OCI-M2 (cell line): ENCODE measurements at regions not wholly inside any gene's neighbourhood (a gene's known extent, or its start where the extent isn't known, plus 50 kb on each side); places are given as distances from the start of the nearest gene placed in this dataset.

Experiments
- DNase-seq: peaks from one replicate; lab custom pipeline; 2025; ENCODE audit not compliant: unreplicated experiment; lab: John Stamatoyannopoulos, UW

DNA sequence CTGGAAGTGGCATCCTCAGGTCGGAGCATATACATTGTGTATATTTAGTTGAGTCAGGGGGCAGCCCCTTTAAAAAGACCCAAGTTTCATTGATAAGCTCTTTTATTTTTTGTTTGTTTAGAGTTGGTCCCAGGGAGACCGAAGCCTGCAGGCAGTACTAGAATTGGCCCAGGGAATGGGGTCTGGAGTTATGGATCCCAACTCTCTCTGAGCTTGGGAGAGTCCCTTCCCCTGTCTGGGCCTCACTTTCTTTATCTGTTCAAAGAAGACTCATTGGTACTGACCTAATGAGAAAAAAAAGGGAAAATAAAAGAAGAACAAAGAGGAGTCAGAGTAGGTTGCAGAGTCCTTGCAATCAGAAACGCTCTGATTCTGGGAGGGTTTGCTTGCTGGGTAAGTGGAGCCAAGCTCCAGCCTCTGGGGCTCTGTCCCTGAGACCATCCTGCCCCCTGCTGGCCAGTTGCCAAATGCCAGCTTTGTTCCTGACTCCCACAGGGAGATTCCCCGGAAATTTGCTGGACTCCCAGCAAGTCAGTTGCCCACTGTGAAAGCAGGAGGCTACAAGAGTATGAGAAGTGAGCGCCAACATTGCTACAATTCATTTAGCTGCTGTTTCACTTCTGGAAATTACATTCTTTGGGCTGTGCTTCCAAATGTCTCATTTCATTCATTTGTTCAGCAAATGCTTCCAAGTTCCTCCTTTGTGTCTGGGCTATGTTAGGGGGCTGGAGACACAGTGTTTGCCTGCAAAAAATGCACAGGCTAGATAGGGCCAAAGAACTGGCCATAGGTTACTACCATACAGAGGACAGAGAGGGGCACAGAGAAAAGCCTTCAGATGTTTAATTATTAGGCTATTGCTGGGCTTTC is 156.2 kb downstream of the MELK start:
- DNase-seq = peak; percentile 46

DNA sequence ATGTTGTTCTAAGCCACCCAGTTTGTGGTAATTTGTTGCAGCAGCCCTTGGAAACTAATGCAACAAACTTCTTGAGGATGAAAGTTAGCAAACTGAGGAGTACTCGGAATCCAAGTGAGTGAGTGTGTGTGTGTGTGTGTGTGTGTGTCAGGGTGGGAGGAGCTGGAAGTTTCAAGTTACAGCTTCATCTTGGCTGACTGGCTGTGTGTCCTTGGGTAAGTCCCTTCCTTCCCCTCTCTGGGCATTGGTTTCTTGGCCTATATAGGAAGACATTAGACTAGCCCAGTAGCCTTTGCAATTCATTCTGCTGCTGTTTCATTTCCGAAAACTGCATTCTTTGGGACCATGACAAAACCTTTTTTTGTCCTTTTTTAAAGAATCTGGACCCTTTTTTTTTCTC is 157.2 kb downstream of the MELK start:
- no peak for DNase-seq

DNA sequence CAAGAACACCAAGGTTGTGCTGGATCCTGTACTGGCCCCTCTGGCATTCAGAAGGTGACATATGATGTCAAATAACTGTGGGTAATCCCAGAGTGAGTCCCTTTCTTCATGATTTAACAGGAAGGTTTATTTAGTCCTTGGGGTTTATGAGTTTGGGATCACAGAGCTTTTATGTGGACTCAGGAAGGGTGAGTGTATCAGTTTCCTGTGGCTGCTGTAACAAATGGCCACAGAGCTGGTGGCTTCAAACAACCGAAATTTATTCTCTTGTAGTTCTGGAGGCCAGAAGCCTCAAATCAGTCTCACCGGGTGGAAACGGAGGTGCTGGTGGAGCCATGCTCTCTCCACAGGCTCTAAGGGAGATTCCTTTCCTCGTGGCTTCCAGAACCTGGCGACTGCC is 157.7 kb downstream of the MELK start:
- no peak for DNase-seq

DNA sequence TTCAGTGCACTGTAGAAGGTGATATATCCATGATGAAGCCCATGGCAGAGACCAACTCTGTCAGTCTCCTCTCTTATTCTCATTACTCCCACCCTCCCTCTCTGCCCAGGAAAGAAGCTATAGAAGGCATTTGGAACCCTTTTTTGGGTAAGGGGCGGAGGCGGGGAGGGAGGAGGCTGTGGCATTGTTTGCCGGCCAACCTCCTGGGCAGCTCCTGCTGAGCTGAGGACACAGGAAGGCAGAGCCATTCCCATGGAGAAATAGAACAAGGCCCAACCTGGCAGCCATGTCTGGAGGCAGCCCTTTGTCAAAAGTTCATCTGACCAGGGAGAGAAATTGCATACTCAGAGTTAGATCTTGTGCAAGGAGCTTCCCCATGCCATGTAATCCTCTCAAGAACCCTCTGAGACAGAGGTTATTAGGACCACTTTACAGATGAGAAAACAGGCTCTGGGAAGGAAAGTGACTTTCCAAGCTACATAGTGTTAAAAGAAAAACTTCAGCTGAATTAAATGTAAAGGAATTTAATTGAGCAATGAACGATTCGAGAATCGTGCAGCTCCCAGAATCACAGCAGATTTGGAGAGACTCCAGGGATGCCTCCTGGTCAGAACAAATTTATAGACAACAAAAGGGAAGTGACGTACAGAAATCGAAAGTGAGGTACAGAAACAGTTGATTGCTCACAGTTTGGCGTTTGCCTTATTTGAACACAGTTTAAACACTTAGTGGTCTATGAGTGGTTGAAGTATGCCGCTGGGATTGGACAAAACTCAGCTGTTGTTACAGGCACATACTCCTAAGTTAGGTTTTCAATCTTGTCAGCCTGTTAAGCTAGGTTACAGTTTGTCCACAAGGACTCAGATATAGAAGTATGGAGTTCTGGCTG is 158.6 kb downstream of the MELK start:
- DNase-seq = no peak

DNA sequence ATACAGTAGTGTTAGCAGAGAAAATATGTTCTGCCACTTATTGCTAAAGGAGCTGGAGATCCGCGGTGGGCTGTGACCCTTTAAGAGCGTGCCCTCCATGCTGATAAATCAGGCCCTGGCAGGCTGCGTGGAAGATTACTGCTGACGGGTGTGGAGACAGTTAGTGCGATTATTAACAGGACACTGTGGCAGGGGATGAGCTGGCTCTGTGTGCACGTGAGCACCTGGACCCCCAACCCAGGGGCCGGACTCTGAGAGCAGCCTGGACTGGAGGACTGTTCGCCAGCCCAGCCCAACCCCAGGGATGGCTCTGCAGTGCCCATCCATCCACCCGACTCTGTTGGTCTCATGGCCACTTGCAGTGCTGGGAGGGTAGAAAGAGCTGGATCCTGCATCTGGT is 162.0 kb downstream of the MELK start:
- DNase-seq = no peak

DNA sequence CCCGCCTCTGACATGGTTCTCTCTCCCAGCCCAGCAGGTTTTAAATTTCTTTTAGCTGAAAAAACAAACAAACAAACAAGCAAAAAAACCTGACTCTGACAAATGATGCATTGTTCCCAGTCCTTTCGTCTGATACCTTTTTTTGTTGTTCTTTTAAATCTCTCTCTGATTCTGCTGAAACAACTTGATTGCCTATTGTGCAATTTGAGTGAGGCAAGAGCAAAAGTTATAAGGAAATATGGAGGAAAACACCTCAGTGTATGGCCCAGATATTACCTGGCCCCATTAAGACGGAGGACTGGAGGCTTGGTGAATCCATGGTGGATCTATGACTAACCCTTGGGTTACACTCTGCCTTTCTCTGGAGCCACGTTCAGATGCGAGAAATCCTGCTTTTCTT is 164.0 kb downstream of the MELK start:
- DNase-seq = no peak

DNA sequence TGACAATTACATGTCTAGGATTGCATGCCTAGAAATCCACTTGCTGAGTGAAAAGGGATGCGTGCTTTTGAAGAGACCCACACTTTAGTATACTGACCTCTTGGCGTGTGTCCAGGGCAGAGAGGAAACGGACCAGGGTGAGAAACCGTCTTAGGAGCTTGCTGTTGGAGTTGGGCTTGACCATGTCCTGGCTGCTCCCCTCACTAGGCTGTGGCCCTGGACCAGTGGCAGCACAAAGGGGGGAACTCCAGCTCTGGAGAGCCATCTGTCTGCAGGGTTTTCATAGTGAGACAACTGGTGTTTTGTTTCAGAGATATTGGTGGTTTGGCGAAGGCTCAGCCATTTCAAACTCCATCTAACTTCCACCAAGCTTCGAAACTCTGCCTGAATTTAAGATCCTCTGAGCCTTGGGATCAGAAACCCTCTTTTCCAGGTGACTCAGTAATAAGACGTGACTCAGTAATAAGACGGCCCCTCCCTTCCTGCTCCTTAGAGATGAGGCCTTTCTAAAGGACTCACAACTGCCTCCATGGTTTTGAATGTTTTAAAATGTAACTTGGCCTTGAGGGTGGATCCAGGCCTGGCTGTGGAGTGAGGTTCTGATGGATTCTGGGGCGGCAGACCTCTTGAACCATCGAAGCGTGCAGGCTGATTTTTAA is 165.8 kb downstream of the MELK start:
- no peak for DNase-seq

DNA sequence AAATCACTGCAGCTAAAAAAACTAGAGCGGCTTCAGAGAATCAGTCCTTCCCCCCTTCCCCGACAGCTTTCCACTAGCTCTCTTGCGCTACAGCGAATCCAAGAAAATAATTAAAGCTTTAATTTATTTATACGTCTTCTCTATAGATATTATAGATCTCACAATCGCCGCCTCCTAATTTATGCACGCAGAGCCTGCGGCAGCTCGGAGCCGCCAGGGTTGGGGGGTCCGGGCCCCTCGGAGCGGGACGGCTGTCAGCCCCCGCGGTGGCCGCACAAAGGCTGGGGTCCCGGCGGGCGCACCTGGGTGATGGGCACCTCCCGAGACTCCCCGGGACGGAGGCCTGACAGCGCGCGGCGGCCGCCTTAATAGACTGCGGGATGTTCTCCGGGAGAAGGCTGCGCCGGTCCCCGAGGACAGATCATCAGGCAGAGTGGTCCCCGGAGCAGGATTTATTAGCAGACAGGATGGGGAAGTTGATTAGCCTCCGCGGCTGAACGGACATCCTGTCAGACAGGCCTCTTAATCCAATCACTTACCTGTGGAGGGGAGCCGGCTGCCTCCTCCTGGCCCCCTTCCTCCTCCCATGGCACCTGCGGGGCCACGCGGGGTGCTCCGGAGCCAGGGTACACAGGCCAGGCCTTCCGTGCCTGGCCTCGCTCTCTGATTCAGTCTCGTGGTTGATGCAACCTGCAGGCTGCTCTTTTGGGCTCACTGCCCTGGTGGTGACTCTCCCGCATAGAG is 166.8 kb downstream of the MELK start:
- DNase-seq = no peak

DNA sequence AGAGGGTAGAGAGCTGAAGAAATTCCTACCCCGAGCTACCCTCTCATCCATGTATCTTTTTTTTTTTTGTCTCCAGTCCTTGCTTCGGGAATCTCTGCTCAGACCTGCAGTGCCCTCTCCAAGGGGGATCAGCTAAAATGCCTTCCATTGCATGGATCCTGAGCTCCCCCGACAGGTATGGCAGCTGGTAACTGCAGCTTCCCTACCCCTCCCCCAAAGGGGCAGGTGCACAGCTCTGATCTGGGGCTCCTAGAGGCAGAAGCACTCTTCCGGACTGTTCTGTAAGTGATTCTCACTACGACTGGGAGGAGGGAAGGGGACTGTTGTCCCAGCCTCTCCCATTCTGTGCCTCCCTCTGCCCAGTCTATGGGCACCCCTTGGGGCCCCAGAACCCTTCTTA is 169.6 kb downstream of the MELK start:
- DNase-seq = no peak

DNA sequence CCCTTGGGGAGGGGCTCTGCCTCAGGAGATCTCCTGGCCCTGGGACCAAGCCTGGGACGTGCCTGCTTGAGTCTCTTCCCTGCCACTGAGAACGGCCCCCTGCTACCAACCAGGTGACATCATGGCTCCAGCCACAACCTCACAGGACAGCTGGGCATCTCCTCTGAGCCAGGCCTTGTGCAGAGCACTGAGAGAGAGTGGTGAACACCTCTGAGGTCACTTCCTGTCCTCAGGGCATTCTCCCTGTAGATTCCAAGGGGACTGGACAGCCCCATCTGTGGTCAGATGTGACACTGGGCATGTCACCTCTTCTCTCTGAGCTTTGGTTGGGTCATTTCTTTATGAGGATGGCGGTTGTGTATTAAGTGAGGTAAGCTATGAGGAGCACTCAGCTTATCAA is 172.0 kb downstream of the MELK start:
- DNase-seq = no peak

DNA sequence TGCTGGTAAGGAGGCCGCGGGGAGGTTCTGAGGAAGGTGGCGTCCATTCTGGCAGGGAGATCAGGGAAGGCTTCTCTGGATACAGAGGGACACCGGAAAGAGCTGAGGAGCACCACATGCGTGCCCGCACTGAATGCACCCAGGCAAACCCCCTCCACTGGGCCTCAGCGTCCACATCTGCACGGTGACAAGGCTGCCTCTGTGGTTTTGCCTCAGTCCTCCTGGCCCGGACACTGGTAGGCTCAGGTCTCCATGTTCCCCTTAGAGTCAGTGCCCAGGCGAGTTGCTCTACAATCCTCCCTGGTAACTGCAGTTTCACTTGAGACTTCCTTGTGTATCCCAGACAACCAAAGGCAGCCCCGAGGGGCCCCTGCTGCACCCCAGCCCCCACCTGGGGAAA is 173.3 kb downstream of the MELK start:
- DNase-seq = no peak

DNA sequence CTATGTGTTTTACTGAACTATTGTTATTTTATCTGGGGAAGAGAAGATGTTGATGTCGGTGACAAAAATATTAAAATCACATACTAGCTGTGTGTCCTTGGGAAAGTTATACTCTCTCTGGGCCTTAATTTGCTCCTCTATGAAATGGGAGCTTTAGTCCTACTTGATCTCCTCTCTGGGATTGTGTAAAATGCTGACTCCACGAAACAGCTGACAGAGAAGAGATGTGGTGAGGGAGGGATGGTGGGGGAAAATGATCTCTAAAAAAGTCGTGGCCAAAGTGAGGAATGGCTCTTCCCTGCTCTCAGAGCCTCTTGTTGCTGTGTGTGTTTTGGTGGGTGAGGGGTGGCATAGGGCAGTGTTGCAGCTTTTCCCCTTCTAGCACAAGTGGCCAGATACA is 173.7 kb downstream of the MELK start:
- no peak for DNase-seq

DNA sequence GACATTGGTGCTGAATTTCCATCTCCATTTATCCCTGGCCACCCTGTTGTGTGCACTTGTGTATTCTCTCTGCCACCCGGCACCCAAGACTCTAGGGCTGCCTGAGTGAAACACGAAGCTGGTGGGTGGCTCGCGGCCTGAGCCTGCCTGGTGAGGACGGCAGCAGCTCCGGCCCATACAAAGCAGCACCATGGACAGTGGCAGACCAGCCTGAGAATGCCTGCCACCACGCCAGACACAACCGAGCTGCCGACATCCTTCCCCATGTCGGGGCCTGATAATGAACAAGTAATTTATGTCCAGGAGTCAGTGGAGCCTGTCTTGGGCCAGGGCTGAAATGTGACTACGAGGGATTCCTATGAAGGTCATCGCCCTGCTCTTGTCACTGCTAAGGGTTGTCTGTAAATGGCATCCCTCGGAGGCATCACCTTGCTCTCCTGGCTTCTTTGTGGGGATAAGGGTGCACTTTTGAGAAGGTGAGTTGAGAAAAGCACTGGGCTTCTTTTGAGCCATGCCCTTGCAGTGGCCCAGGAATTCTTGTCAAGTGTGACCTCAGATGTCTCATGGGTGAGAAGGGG is 175.7 kb downstream of the MELK start:
- no peak for DNase-seq

DNA sequence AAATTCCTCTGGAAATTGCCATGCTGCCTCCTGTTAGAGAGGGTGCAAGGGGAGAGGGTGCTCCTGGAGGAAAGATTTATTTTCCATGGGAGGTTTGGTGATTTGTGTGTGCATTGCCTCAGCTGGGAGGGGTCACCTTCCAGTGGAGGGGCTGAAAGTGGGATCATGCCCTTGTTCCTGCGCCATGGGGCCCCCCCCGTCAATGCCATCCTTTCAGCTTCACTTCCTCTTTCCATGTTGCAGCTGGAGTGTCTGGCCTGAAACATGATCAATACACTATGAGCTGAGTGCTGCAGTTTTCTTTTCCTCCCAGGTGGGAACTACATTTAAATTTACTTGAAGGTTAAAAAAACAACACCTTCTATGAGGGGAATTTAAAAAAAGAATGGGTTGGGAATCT is 176.8 kb downstream of the MELK start:
- no peak for DNase-seq

DNA sequence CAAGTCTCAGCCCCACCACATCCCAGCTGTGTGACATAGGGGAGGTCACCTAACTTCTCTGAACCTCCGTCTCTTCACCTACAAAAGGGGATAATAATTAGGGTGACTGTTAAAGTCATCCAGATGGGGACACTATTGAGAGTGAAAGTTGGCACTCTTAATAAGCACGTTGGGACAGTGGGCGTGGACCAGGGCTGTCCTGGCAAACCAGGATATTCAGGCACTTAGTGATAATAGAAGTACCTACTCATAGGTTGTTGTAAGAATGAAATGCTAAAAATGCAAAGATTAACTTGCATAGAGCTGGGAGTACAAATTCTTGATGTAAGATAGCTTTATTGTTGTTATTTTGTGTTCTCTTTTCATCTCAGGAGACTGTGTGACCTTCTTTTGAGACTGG is 177.9 kb downstream of the MELK start:
- DNase-seq = no peak

DNA sequence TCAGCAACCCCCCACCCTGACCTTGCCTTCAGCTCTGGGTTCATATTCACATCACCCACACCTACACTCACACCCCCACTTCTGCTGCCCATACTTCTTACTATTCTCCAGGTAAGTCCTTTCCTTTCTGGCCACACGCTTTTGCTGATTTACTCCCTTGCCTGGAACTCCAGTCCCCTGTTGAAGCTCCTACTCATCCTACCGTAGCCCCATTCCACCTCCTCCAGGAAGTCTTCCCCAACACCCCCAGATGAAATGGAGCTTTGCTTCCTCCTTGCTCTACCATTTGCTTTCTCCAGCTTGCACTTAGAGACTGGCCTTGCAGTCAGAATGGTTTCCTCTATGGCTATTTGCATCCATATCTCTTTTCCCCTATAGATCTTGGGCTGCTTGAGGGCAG is 182.3 kb downstream of the MELK start:
- DNase-seq = no peak

DNA sequence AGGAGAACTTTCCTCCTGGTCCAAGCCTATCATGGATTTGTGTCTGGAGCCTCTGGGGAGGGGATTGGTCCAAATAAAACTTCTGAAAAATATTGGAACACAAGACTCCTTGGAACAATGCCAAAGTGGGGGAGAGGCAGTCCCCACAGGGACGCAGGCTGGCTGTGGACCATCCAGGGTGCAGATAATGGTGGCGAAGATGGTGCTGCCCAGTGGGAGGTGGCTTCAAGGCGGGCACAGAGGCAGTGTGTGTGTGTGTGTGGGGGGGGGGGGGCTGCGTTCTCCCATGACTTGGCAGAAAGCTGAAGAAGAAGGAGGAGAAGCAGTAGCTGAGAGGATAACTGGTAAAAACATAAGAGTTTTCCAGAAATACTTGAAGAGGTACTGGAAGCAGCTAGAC is 186.4 kb downstream of the MELK start:
- DNase-seq = no peak

DNA sequence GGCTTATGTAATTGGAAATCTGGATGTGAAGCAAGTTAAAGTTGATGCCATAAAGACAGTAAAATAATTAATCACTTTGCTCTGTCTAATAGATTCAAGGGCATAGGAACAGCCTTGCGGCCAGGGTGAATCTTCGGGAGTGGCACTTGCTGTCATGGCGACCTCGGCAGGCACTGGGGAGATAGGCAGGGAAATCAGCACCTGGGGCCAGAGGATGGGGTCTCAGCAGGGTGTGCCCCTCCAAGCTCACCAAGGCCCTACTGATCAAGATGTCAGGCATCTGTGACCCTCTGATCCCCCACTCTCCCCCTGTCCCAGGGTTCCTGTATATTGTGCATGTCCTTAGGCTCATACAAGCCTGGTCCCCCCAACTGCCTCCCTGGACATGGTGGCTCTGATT is 187.3 kb downstream of the MELK start:
- no peak for DNase-seq

DNA sequence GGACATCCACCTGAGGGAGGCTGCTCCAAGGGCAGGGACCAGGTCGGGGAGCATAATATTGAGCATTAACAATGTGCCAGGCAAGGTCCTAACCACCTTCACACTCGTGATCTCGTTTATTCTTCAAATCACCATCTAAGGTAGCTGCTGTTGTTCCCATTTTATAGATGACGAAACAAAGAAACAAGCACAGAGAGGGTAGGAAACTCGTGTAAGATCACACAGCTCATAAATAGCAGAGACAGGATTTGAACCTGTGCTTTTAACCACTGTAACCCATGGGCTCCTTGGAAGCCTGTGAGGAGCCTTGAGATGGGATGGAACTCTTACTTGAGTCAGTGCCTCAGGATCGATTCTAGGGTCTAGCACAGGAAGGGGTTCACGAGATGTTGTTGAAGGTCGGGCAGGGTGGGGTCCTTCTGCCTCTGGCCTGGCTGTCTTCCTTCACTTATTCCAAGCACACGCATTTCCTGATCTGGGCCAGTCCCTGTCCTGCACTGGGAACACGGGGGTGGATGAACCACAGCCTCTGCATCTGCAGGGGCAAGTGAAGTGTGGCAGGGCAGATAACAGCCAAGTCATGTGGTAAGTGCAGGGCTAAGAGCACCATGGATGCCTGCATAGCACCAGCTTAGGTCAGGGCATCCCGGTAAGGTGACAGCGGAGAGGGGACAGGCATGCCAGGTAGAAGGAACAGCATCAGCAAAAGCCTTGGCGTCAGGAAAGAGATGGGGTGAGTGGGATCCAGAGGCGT is 188.1 kb downstream of the MELK start:
- DNase-seq = no peak

DNA sequence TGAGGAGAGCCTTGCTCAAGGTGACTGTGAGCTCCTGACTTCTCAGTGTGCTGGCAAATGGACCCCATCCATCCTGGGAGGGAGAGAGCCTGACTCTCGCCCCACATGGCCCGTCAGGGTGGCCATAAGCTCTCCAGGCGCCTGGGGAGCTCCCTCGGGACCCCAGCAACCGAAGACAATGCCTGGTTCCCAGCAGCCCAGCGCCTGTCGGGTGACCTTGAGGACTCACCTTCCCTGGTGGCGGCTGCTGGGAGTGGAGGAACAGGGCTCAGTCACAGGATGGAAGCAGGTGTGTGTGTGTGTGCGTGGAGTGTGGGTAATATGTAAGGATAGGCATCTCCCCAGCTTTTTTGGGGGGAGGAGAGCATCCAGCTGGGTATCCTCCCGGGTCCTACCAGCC is 190.3 kb downstream of the MELK start:
- DNase-seq = no peak
